Fibroblast of lung (primary cell): ENCODE measurements at regions not wholly inside any gene's neighbourhood (a gene's known extent, or its start where the extent isn't known, plus 50 kb on each side); places are given as distances from the start of the nearest gene placed in this dataset.

ENCODE experiments used
- CTCF ChIP-seq, 2 donors: IDR thresholded peaks in 1 of 2; conservative IDR thresholded peaks in 1 of 2; 1 replicate in 1 of 2; 2 replicates in 1 of 2; pipeline ENCODE4 v1.5.1; 2011 to 2012; ENCODE audit warnings: low read length in 2 of 2, control low read depth in 1 of 2, inconsistent platforms in 1 of 2, low read depth in 1 of 2, mild to moderate bottlenecking in 1 of 2
- EZH2 ChIP-seq: IDR thresholded peaks from 2 replicates; pipeline ENCODE4 v1.5.1; 2012; ENCODE audit warnings: low read length, control low read depth, mild to moderate bottlenecking; ENCODE audit errors: missing control alignments

DNA sequence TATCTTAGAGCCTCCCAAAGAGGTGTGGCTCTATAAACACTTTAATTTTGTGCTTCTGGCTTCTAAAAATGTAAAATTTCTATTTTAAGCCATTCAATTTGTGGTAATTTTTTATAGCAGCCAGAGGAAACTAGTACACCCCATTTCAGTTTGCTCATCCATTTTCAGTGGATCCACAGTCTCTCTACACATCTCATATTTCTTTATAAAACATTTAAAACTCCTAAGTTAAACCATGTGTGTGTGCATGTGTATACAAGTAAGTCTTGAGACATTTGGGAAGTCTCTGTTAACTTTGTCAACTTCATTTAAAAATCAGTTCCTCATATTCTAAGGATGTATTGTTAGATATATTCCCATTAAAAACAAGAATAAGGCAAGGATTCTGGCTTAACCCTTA, 273.2 kb downstream of the IL15 start:
- TF ChIP-seq CTCF (conservative IDR thresholded peaks at IDR 0.05 in 1 of 2, IDR thresholded peaks at IDR 0.05 in 1 of 2; ENCODE audit: low read depth in 1 of 2, low read length in 2 of 2), result no peak
- TF ChIP-seq EZH2, result no peak
